ENCODE measurements at regions not wholly inside any gene's neighbourhood (a gene's known extent, or its start where the extent isn't known, plus 50 kb on each side); places are given as distances from the start of the nearest gene placed in this dataset.

- H3K9me3 ChIP-seq (ENCODE audit: control insufficient read depth in 2 of 2, insufficient read depth in 1 of 2, low read depth in 1 of 2, low read length in 1 of 2): no peaks in the 10 kb centered on the region
- no peaks in the 10 kb centered on the region for H3K4me1 ChIP-seq (ENCODE audit: control insufficient read depth in 3 of 3, insufficient read depth in 2 of 3, low read depth in 1 of 3, low read length in 2 of 3)
- DNase-seq (no peak), FAIRE-seq (no peak)
- no peak overlapping the region for H3K27ac ChIP-seq (ENCODE audit: low read depth in 1 of 3, low read length in 2 of 3)
- H3K36me3 ChIP-seq (ENCODE audit: control insufficient read depth in 3 of 3, insufficient read depth in 2 of 3, low read depth in 1 of 3, low read length in 3 of 3): no peaks in the 10 kb centered on the region
- WGBS, 3 donors: 74 to 82% (median 79%) methylated on average over 1 of the region's 1 CpG
- no peaks in the 10 kb centered on the region for H3K27me3 ChIP-seq (ENCODE audit: control insufficient read depth in 3 of 3, insufficient read depth in 3 of 3, low read length in 3 of 3)
- no peak overlapping the region for H3K4me3 ChIP-seq (ENCODE audit: low read depth in 1 of 3, low read length in 3 of 3)
Observed at GRCh38 chr4:34046580-34046979, 2197.7 kb downstream of the ARAP2 start.

GRCh38 chr4:34047363-34047762 is 2197.0 kb downstream of the ARAP2 start:
- FAIRE-seq (no peak), DNase-seq (no peak)
- no peaks in the 10 kb centered on the region for H3K36me3 ChIP-seq (ENCODE audit: control insufficient read depth in 3 of 3, insufficient read depth in 2 of 3, low read depth in 1 of 3, low read length in 3 of 3)
- no peak overlapping the region for H3K27ac ChIP-seq (ENCODE audit: low read depth in 1 of 3, low read length in 2 of 3)
- H3K27me3 ChIP-seq (ENCODE audit: control insufficient read depth in 3 of 3, insufficient read depth in 3 of 3, low read length in 3 of 3): no peaks in the 10 kb centered on the region
- WGBS, 3 donors: 72 to 77% (median 75%) methylated on average over 3 of the region's 3 CpGs
- H3K4me1 ChIP-seq (ENCODE audit: control insufficient read depth in 3 of 3, insufficient read depth in 2 of 3, low read depth in 1 of 3, low read length in 2 of 3): no peaks in the 10 kb centered on the region
- H3K4me3 ChIP-seq (ENCODE audit: low read depth in 1 of 3, low read length in 3 of 3): no peak overlapping the region
- no peaks in the 10 kb centered on the region for H3K9me3 ChIP-seq (ENCODE audit: control insufficient read depth in 2 of 2, insufficient read depth in 1 of 2, low read depth in 1 of 2, low read length in 1 of 2)

GRCh38 chr4:34066126-34066525 is 2178.2 kb downstream of the ARAP2 start:
- H3K27ac ChIP-seq (ENCODE audit: low read depth in 1 of 3, low read length in 2 of 3): no peak overlapping the region
- DNase-seq: no peak
- peaks cover 0 to 3% of the 10 kb centered on the region in 2 donors for H3K9me3 ChIP-seq (ENCODE audit: control insufficient read depth in 2 of 2, insufficient read depth in 1 of 2, low read depth in 1 of 2, low read length in 1 of 2)
- no peaks in the 10 kb centered on the region for H3K36me3 ChIP-seq (ENCODE audit: control insufficient read depth in 3 of 3, insufficient read depth in 2 of 3, low read depth in 1 of 3, low read length in 3 of 3)
- no peaks in the 10 kb centered on the region for H3K4me1 ChIP-seq (ENCODE audit: control insufficient read depth in 3 of 3, insufficient read depth in 2 of 3, low read depth in 1 of 3, low read length in 2 of 3)
- H3K4me3 ChIP-seq (ENCODE audit: low read depth in 1 of 3, low read length in 3 of 3): no peak overlapping the region
- no peaks in the 10 kb centered on the region for H3K27me3 ChIP-seq (ENCODE audit: control insufficient read depth in 3 of 3, insufficient read depth in 3 of 3, low read length in 3 of 3)
- WGBS, 3 donors: 50 to 67% (median 57%) methylated on average over 2 of the region's 2 CpGs
- FAIRE-seq: no peak

DNA sequence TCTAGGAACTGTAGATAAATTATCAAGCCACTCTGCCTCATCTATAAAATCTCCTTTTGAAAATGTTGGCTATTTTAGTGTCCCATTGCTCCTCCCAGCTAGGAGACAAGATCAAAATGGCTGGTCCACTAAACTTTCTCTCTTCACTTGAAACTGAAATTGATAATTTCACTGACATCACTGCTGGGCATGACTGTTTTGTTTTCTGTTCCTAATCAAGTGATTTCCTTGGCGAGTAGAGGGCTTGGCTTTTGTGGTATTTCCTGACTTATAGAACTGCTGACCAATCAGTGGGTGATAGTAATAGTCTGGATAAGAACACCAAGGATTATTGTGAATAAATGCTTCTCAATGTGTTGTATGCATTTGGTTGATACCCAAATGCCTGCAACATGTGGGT is 2152.9 kb downstream of the ARAP2 start:
- 52 to 61% (median 60%) methylated on average over 1 of the region's 1 CpG for WGBS, 3 donors
- FAIRE-seq: no peak
- Histone ChIP-seq H3K27me3 (ENCODE audit: control insufficient read depth in 3 of 3, insufficient read depth in 3 of 3, low read length in 3 of 3) (no peaks in the 10 kb centered on the region), H3K36me3 (ENCODE audit: control insufficient read depth in 3 of 3, insufficient read depth in 2 of 3, low read depth in 1 of 3, low read length in 3 of 3) (no peaks in the 10 kb centered on the region), H3K9me3 (ENCODE audit: control insufficient read depth in 2 of 2, insufficient read depth in 1 of 2, low read depth in 1 of 2, low read length in 1 of 2) (no peaks in the 10 kb centered on the region), H3K27ac (ENCODE audit: low read depth in 1 of 3, low read length in 2 of 3) (no peak overlapping the region), H3K4me3 (ENCODE audit: low read depth in 1 of 3, low read length in 3 of 3) (no peak overlapping the region), H3K4me1 (ENCODE audit: control insufficient read depth in 3 of 3, insufficient read depth in 2 of 3, low read depth in 1 of 3, low read length in 2 of 3) (no peaks in the 10 kb centered on the region)
- DNase-seq: no peak

- Histone ChIP-seq H3K27me3 (ENCODE audit: control insufficient read depth in 3 of 3, insufficient read depth in 3 of 3, low read length in 3 of 3) (no peaks in the 10 kb centered on the region), H3K27ac (ENCODE audit: low read depth in 1 of 3, low read length in 2 of 3) (no peak overlapping the region), H3K4me3 (ENCODE audit: low read depth in 1 of 3, low read length in 3 of 3) (no peak overlapping the region), H3K9me3 (ENCODE audit: control insufficient read depth in 2 of 2, insufficient read depth in 1 of 2, low read depth in 1 of 2, low read length in 1 of 2) (no peaks in the 10 kb centered on the region), H3K36me3 (ENCODE audit: control insufficient read depth in 3 of 3, insufficient read depth in 2 of 3, low read depth in 1 of 3, low read length in 3 of 3) (no peaks in the 10 kb centered on the region), H3K4me1 (ENCODE audit: control insufficient read depth in 3 of 3, insufficient read depth in 2 of 3, low read depth in 1 of 3, low read length in 2 of 3) (no peaks in the 10 kb centered on the region)
- FAIRE-seq: peak; percentile 73
- no peak for DNase-seq
Observed at GRCh38 chr4:34094114-34094513, 2150.2 kb downstream of the ARAP2 start.

GRCh38 chr4:34105311-34105710 is 2139.0 kb downstream of the ARAP2 start:
- Histone ChIP-seq H3K27me3 (ENCODE audit: control insufficient read depth in 3 of 3, insufficient read depth in 3 of 3, low read length in 3 of 3) (no peaks in the 10 kb centered on the region), H3K4me1 (ENCODE audit: control insufficient read depth in 3 of 3, insufficient read depth in 2 of 3, low read depth in 1 of 3, low read length in 2 of 3) (no peaks in the 10 kb centered on the region), H3K36me3 (ENCODE audit: control insufficient read depth in 3 of 3, insufficient read depth in 2 of 3, low read depth in 1 of 3, low read length in 3 of 3) (no peaks in the 10 kb centered on the region), H3K27ac (ENCODE audit: low read depth in 1 of 3, low read length in 2 of 3) (no peak overlapping the region), H3K4me3 (ENCODE audit: low read depth in 1 of 3, low read length in 3 of 3) (no peak overlapping the region), H3K9me3 (ENCODE audit: control insufficient read depth in 2 of 2, insufficient read depth in 1 of 2, low read depth in 1 of 2, low read length in 1 of 2) (no peaks in the 10 kb centered on the region)
- no peak for FAIRE-seq
- DNase-seq: no peak
- 66 to 85% (median 78%) methylated on average over 1 of the region's 1 CpG for WGBS, 3 donors

DNA sequence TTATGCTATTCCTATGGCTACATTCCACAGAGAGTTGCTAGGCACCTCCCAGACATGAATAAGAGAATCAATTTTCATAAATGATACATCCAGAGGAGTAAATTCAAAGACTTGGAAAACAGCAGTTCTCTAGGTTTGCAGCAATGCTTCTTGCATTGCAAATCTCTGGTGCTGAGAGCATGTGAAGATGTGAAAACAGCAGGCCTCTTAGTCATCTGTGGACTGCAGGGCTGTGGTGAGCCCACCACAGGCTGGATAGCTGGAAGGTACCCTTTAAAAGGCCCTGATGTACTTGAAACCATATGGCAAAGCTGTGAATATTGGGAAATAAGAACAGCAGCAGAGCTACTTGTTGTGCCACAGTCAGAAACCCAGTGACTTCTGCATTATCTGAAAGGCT is 2135.9 kb downstream of the ARAP2 start:
- Histone ChIP-seq H3K9me3 (ENCODE audit: control insufficient read depth in 2 of 2, insufficient read depth in 1 of 2, low read depth in 1 of 2, low read length in 1 of 2) (no peaks in the 10 kb centered on the region), H3K27me3 (ENCODE audit: control insufficient read depth in 3 of 3, insufficient read depth in 3 of 3, low read length in 3 of 3) (no peaks in the 10 kb centered on the region), H3K36me3 (ENCODE audit: control insufficient read depth in 3 of 3, insufficient read depth in 2 of 3, low read depth in 1 of 3, low read length in 3 of 3) (no peaks in the 10 kb centered on the region), H3K27ac (ENCODE audit: low read depth in 1 of 3, low read length in 2 of 3) (no peak overlapping the region), H3K4me3 (ENCODE audit: low read depth in 1 of 3, low read length in 3 of 3) (no peak overlapping the region), H3K4me1 (ENCODE audit: control insufficient read depth in 3 of 3, insufficient read depth in 2 of 3, low read depth in 1 of 3, low read length in 2 of 3) (no peaks in the 10 kb centered on the region)
- DNase-seq: no peak
- FAIRE-seq: no peak

DNA sequence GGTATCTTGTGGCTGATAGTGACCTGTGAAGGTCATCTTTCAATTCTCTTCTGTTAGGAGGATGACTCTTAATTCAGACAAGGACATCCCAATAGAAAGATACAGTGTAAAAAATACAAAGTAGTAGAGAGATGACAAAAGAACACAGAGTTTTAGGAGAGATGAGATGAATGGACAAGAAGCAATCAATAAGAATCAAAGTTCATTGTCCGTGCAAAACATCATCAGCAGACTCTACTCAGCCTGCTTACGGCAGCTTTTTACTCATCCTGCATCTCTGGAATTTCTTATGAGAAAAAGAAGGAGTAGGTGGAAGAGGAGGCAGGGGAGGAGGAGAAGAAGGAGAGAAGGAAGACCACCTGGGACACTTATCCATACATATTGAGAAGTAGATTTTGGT is 2131.7 kb downstream of the ARAP2 start:
- Histone ChIP-seq H3K36me3 (ENCODE audit: control insufficient read depth in 3 of 3, insufficient read depth in 2 of 3, low read depth in 1 of 3, low read length in 3 of 3) (no peaks in the 10 kb centered on the region), H3K27me3 (ENCODE audit: control insufficient read depth in 3 of 3, insufficient read depth in 3 of 3, low read length in 3 of 3) (no peaks in the 10 kb centered on the region), H3K9me3 (ENCODE audit: control insufficient read depth in 2 of 2, insufficient read depth in 1 of 2, low read depth in 1 of 2, low read length in 1 of 2) (no peaks in the 10 kb centered on the region), H3K27ac (ENCODE audit: low read depth in 1 of 3, low read length in 2 of 3) (no peak overlapping the region), H3K4me1 (ENCODE audit: control insufficient read depth in 3 of 3, insufficient read depth in 2 of 3, low read depth in 1 of 3, low read length in 2 of 3) (no peaks in the 10 kb centered on the region), H3K4me3 (ENCODE audit: low read depth in 1 of 3, low read length in 3 of 3) (no peak overlapping the region)
- no peak for FAIRE-seq
- WGBS, 3 donors: 60 to 76% (median 66%) methylated on average over 2 of the region's 2 CpGs
- DNase-seq: no peak

DNA sequence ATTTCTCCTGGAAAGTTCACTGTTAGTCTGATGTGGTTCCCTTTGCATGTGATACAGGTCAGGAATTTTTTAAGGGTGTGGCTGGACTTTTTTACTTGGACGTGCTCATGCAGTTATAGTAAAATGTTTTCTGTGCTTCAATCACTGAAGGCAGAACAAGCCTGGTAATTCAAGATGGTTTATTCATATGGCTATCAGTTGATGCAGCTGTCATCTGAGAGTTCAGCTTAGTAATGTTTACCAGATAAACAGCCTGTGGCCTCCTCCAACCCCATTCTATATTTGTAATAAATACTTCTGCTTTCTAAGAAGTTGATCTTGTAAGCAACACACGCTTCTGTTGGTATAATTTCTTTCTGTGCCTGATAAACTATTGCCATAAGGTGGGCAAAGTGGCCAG is 2105.9 kb downstream of the ARAP2 start:
- DNase-seq: no peak
- H3K27me3 ChIP-seq (ENCODE audit: control insufficient read depth in 3 of 3, insufficient read depth in 3 of 3, low read length in 3 of 3): no peaks in the 10 kb centered on the region
- H3K27ac ChIP-seq (ENCODE audit: low read depth in 1 of 3, low read length in 2 of 3): no peak overlapping the region
- H3K4me1 ChIP-seq (ENCODE audit: control insufficient read depth in 3 of 3, insufficient read depth in 2 of 3, low read depth in 1 of 3, low read length in 2 of 3): no peaks in the 10 kb centered on the region
- H3K4me3 ChIP-seq (ENCODE audit: low read depth in 1 of 3, low read length in 3 of 3): no peak overlapping the region
- no peaks in the 10 kb centered on the region for H3K36me3 ChIP-seq (ENCODE audit: control insufficient read depth in 3 of 3, insufficient read depth in 2 of 3, low read depth in 1 of 3, low read length in 3 of 3)
- WGBS, 3 donors: 13 to 43% (median 21%) methylated on average over 2 of the region's 2 CpGs
- no peak for FAIRE-seq
- H3K9me3 ChIP-seq (ENCODE audit: control insufficient read depth in 2 of 2, insufficient read depth in 1 of 2, low read depth in 1 of 2, low read length in 1 of 2): no peaks in the 10 kb centered on the region

Data from small intestine (tissue), 7 donors.